ENCODE measurements at regions not wholly inside any gene's neighbourhood (a gene's known extent, or its start where the extent isn't known, plus 50 kb on each side); places are given as distances from the start of the nearest gene placed in this dataset.
"Not testable (repeated sequence)": the region's sequence is repeated elsewhere in the genome, so short reads cannot be mapped to it uniquely, and the experiment has no call there.

- no peak for DNase-seq (ENCODE audit: low read depth in 2 of 2)
Measured at GRCh38 chr2:239729681-239730566, 295.2 kb downstream of the NDUFA10 start.

DNA sequence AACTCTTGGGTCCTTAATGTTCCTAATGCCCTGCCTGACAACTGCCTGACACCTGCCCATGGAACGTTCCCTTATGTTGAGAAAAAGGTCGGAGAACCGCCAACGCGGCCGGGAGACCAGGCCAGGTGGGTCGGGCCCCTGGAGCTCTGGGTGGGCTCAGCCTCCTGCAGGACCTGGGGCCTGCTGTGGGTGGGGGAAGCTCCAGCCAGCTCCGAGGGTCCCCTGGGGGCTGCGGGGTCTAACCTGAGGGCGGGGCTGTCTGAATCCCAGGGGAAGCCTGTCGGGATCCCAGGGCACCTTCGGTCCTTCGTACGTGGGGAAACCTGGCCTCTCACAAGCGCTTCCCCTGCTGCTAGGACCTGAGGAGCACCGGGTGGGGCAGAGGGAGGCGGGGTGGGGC, 296.0 kb downstream of the NDUFA10 start:
- DNase-seq (ENCODE audit: low read depth in 2 of 2): no peak

- no peak for DNase-seq (ENCODE audit: low read depth in 2 of 2)
Measured at GRCh38 chr2:239728751-239729150, 296.4 kb downstream of the NDUFA10 start.

DNA sequence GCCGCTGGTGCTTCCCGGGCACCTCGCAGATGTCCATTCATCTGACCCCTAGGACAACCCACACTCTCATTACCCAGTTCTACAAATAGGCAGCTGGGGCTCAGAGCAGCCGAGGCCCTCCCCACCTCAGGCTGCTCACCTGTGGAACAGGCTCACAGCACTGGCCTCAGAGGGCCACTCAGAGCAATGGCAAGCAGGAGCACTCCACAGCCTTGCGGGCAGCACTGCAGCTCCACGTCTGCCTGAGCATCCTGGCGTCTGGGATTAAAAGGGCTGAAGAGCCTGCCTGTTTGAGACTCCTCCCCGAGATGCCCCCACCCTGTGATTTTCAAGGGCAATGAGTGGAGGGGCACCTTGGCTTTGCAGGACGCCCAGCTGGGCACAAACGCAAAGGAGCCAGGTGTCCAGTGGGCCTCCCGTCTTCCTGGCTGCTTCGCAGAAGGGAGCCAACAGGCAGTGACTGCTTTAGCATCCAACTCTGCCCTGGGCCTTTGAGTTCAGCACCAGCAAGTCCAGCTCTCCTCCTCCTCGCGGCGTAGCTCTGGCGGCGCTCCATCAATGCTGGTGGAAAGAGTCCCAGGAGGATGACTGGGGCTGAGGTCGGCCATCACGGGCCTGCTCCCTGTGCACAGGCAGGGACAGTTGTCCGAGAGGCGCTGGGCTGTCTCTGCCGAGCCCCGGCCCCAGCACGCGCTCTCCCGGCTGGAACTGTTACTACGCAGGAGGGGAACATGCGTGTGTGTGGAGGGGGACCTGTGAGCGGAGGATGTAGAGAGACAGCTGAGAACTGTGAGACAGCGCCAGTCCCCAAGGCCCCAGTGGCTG, 297.2 kb downstream of the NDUFA10 start:
- DNase-seq (ENCODE audit: low read depth in 2 of 2): no peak

DNA sequence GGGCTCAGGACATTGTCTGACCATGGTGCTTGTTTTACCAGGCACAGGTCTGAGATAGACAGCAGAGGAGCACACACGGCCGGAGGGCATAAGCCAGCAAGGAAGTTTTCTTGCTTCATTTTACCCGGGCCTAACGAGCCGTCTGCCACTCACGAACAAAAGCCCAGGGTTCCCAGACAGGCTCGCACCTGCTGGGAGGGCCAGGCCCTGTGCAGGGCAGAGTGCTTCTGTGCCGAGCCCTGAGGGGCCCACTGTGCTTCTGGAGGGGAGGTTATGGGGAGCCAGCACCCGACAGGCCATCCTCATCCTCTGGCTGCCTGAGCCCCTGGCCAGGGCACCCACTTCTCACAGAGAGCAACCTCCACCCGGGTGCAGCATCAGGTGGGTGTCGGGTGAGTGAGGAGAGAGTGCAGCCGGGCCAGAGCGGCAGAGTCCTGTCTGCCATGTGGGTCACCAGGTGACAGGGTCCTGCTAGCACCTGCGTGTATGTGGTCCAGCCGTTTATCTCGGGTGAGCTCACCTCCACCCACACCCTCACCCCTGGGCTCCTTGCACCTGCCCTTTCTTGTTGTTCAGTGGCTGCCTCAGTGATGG, 297.9 kb downstream of the NDUFA10 start:
- DNase-seq (ENCODE audit: low read depth in 2 of 2): no peak

DNA sequence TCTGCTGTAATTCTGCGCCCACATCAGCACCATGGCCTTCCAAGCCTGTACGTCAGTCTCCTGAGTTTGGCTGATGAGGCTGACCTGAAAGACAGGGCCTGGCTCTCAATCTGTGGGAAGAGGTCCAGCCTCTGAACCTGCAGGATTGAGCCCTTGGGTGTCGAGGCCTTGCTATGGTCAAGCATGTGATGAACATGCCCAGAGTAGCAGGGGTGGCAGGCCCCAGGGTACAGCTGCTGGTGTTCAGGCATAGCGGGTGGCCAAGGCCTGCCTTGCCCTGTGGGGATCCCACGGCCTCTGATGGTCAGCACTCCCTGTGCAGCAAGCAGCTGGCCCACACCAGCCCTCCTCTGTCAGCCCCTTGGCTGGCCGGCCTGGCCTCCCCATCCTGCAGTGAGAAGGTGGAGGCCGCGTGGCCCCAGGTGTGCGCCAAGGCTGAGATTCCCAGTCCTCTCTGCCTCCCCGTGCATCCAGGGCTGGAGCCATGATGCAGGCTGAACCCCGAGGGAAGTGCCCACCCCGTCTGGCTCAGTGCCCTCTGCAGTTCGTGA, 298.4 kb downstream of the NDUFA10 start:
- DNase-seq (ENCODE audit: low read depth in 2 of 2): no peak

GRCh38 chr2:239726091-239726591, 299.0 kb downstream of the NDUFA10 start:
- no peak for DNase-seq (ENCODE audit: low read depth in 2 of 2)

- DNase-seq (ENCODE audit: low read depth in 2 of 2): no peak
Measured at GRCh38 chr2:239725551-239725890, 299.6 kb downstream of the NDUFA10 start.

- no peak for DNase-seq (ENCODE audit: low read depth in 2 of 2)
Measured at GRCh38 chr2:239724851-239725550, 300.1 kb downstream of the NDUFA10 start.

GRCh38 chr2:239724194-239724849, 300.8 kb downstream of the NDUFA10 start:
- DNase-seq (ENCODE audit: low read depth in 2 of 2): no peak

DNA sequence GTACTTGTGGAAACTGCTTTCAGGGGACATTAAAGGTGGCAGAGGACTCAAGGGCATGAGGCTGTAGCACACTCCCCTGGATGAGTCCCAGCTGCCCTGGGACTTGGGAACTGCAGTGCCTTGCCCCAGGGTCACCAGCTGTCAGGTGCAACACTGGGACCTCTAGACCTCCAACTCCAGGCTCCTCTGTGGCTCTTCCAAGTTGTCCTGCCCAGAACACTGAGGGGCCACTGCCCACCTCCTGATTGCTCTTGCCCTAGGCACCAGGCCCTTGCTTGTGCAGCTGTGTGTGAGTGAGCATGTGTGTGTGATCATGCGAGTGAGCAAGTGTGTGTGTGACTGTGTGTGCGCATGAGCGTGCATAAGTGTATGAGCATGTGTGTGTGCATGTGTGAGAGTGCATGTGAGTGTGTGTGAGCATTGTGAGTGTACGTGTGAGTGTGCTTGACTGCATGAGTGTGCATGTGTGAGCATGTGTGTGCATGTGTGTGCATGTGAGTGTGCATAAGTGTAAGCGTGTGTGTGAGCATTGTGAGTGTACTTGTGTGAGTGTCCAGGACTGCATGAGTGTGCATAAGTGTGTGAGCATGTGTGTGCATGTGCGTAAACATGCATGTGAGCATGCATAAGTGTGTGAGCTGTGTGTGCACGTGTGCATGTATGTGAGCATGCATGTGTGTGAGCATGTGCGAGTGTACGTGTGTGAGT, 301.5 kb downstream of the NDUFA10 start:
- no peak for DNase-seq (ENCODE audit: low read depth in 2 of 2)

GRCh38 chr2:239722760-239723470, 302.2 kb downstream of the NDUFA10 start:
- no peak for DNase-seq (ENCODE audit: low read depth in 2 of 2)

DNA sequence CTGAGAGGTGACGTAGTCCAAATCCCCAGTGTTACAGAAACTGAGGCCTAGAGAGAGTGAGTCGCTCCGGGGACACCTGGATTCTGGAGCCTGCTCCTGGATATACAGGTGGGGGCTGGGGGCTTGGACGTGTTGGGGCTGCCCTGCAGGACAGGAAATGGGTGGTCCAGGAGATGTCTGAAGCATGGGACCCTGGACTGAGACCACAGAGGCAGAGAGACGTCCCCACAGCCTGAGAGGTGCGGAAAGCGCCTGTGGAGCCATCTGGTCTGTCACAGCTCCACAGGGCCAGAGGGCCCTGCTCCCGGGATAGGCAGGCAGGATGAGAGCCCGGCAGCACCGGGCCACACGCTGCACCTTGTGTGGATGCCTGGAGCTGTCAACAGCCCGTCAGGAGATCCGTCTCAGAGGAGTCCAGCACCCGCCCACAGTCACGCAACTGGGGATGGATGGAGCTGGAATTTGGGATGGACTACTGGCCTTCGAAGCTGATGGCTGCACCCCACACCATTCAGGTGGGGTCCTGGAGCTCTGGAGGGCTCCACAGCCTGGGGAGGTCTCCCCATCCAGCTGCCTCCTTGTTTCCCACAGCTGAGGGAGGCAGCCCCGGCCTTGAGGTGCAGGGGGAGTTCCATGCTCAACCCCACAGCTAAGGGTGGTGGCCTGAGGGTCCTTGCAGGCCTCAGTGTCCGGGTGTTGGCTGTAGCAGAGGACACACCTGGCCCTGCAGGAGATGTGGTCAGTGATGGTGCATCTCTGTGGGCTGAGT, 303.0 kb downstream of the NDUFA10 start:
- DNase-seq (ENCODE audit: low read depth in 2 of 2): no peak

- DNase-seq (ENCODE audit: low read depth in 2 of 2): no peak
Measured at GRCh38 chr2:239721531-239721930, 303.6 kb downstream of the NDUFA10 start.

DNA sequence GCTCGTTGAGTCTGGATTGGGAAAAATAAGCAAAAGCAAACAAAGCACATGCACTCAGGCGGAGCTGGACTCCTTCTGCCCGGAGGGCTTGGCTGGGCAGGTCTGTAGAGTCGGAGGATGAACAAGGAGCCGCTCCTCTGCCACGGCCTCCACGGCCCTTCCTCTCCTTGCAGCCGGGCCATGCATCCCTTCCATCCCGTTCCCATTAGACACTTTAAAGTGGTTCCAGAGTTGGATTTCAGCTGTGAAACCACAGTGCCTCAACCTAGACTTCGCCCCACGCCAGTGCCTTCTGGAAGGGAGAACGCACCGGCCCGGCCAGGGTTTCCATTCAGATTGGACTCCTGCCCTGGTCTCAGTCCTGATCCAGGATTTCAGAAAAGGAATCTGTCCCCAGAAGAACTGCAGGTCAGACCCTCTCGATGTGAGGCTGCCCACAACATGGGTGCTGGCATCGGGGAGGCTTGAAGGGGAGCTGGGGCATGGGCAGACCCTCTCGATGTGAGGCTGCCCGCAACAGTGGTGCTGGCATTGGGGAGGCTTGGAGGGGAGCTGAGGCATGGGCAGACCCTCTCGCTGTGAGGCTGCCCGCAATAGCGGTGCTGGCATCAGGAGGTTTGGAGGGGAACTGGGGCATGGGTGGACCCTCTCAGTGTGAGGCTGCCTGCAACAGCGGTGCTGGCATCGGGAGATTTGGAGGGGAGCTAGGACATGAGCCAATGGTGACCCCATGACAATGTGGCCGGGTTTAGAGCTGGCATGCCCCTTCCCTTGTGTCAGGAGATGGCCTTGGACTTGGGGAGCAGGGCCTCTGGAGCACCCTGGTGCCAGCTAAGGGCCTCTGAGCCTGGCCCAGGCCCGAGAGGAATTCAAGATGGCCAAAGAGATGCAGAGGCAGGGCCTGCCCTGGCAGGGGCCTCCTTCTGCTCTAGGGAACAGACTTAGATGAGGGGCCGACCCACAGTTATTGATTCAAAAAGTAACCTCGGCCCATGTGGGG, 304.5 kb downstream of the NDUFA10 start:
- DNase-seq (ENCODE audit: low read depth in 2 of 2): no peak

DNA sequence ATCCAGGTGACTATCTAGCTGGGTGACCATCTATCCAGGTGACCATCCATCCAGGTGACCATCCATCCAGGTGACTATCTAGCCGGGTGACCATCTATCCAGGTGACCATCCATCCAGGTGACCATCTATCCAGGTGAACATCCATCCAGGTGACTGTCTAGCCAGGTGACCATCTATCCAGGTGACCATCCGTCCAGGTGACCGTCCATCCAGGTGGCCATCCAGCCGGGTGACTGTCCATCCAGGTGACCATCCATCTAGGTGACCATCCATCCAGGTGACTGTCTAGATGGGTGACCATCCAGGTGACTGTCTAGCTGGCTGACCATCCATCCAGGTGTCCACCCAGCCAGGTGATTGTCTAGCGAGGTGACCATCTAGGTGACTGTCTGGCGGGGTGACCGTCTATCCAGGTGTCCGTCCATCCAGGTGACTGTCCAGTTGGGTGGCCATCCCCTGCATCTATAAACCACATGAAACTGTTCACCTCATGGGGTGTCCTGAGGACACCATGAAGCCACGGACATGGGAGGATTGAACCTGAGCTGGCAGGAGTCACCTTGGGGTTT, 305.3 kb downstream of the NDUFA10 start:
- DNase-seq (ENCODE audit: low read depth in 2 of 2): no peak

- DNase-seq (ENCODE audit: low read depth in 2 of 2): not testable (repeated sequence)
Measured at GRCh38 chr2:239718991-239719390, 306.2 kb downstream of the NDUFA10 start.

Data from dermis microvascular lymphatic vessel endothelial cell (primary cell).